ENCODE measurements at regions not wholly inside any gene's neighbourhood (a gene's known extent, or its start where the extent isn't known, plus 50 kb on each side); places are given as distances from the start of the nearest gene placed in this dataset.

DNA sequence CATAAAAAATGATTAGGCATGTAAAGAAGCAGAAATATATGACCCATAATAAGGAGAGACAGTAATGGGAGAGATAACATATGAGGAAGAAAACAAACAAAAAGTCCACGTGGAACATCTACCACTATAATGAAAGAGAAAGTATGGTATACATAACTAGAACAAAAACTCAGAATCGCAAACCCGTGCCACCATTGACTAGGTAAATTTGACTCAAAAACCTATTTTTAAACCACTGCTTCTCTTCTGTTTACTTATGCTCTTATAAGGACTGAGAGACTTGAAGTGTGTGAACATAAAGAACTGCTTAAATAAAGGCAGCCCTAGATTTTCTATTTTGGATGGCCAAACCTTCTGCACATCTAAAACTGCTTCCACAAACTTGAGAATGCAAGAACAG is 330.7 kb downstream of the CAAP1 start:
- no peaks in the 10 kb centered on the region for H4K20me1 ChIP-seq (replicated peaks in 1 of 2; ENCODE audit: control insufficient read depth in 1 of 2, insufficient read depth in 2 of 2, low read length in 2 of 2)
- no peak overlapping the region for H2AFZ ChIP-seq (ENCODE audit: low read length)
- no peak overlapping the region for H2BK120ac ChIP-seq (replicated peaks; ENCODE audit: low read depth, low read length)
- no peak overlapping the region for H2BK12ac ChIP-seq (ENCODE audit: low read depth, low read length)
- FAIRE-seq (no peak), DNase-seq (ENCODE audit: low read depth in 1 of 2, low spot score in 2 of 2) (no peak)
- no peak overlapping the region for H3K9ac ChIP-seq (replicated peaks in 1 of 4; ENCODE audit: extremely low read depth in 1 of 4, low read depth in 3 of 4, low read length in 3 of 4)
- no peak overlapping the region for H3K18ac ChIP-seq (ENCODE audit: extremely low read depth, low read length)
- CTCF ChIA-PET (ENCODE audit: partially characterized antibody), result no interaction called here
- H2BK20ac ChIP-seq (ENCODE audit: low read length), result no peak overlapping the region
- no peak overlapping the region for H3K4ac ChIP-seq (replicated peaks; ENCODE audit: insufficient read length, low read depth, low read length)
- no peak overlapping the region for H2BK15ac ChIP-seq (ENCODE audit: low read length)
- no peak overlapping the region for H2AK5ac ChIP-seq (ENCODE audit: low read depth, low read length)
- H3K56ac ChIP-seq (replicated peaks; ENCODE audit: insufficient read length, low read depth, low read length), result no peak overlapping the region
- POLR2A ChIA-PET (ENCODE audit: partially characterized antibody), result no interaction called here
- H3K27me3 ChIP-seq (replicated peaks in 1 of 4; ENCODE audit: control insufficient read depth in 3 of 4, extremely low read depth in 1 of 4, insufficient read depth in 3 of 4, low read length in 3 of 4), result no peaks in the 10 kb centered on the region
- 86% methylated on average over 3 of the region's 3 CpGs; no CpG with 5 or more reads in 1 of the 2 experiments for WGBS, 2 experiments (ENCODE audit: extremely low coverage in 1 of 2, insufficient coverage in 1 of 2, insufficient read length in 1 of 2, insufficient replicate concordance in 2 of 2, low coverage in 1 of 2, low lambda C conversion rate in 2 of 2, missing lambda C conversion rate in 1 of 2)
- H3K23ac ChIP-seq (ENCODE audit: insufficient read length), result no peak overlapping the region
- no peak overlapping the region for H3K14ac ChIP-seq (ENCODE audit: insufficient read length)
- H3K9me3 ChIP-seq (ENCODE audit: insufficient read depth in 2 of 2, low read depth in 1 of 2, low read length in 1 of 2), result no peaks in the 10 kb centered on the region
- no peak overlapping the region for H3K4me3 ChIP-seq (ENCODE audit: extremely low read depth in 1 of 4, insufficient read depth in 2 of 4, low read depth in 3 of 4, low read length in 4 of 4)
- no peaks in the 10 kb centered on the region for H3K36me3 ChIP-seq (ENCODE audit: control insufficient read depth in 2 of 4, insufficient read depth in 4 of 4, low read length in 3 of 4)
- no peak overlapping the region for H4K5ac ChIP-seq (ENCODE audit: insufficient read length, low read depth, low read length)
- H2BK5ac ChIP-seq (ENCODE audit: low read depth, low read length), result no peak overlapping the region
- H4K91ac ChIP-seq (replicated peaks; ENCODE audit: insufficient read length, low read length), result no peak overlapping the region
- H3K79me2 ChIP-seq (ENCODE audit: control insufficient read depth in 1 of 2, insufficient read depth in 2 of 2, low read length in 2 of 2), result no peaks in the 10 kb centered on the region
- H3K79me1 ChIP-seq (ENCODE audit: low read depth, low read length), result no peaks in the 10 kb centered on the region
- no peaks in the 10 kb centered on the region for H3K4me1 ChIP-seq (replicated peaks in 1 of 4; ENCODE audit: control insufficient read depth in 3 of 4, insufficient read depth in 4 of 4, low read length in 3 of 4)
- H3K4me2 ChIP-seq (ENCODE audit: insufficient read depth in 1 of 2, low read depth in 2 of 2, low read length in 2 of 2), result no peak overlapping the region
- H3K23me2 ChIP-seq (ENCODE audit: low read depth, low read length), result no peaks in the 10 kb centered on the region
- H3K27ac ChIP-seq (ENCODE audit: low read depth, low read length), result no peak overlapping the region
- H4K8ac ChIP-seq (ENCODE audit: extremely low read depth, insufficient read depth, low read length), result no peak overlapping the region
- TF ChIP-seq BCL11A (IDR thresholded peaks at IDR 0.05; ENCODE audit: low read depth in 2 of 2, low read length in 2 of 2), result no peak
- TF ChIP-seq CHD2 (IDR thresholded peaks at IDR 0.05; ENCODE audit: low read length), result no peak
- TF ChIP-seq, protein P1, sequence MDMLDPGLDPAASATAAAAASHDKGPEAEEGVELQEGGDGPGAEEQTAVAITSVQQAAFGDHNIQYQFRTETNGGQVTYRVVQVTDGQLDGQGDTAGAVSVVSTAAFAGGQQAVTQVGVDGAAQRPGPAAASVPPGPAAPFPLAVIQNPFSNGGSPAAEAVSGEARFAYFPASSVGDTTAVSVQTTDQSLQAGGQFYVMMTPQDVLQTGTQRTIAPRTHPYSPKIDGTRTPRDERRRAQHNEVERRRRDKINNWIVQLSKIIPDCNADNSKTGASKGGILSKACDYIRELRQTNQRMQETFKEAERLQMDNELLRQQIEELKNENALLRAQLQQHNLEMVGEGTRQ (IDR thresholded peaks at IDR 0.05; ENCODE audit: low read length), result no peak
- no peak for TF ChIP-seq CTCF (IDR thresholded peaks at IDR 0.05; ENCODE audit: control extremely low read depth in 1 of 3, insufficient read depth in 1 of 3, low read depth in 1 of 3, low read length in 3 of 3)
- no peak for TF ChIP-seq E2F6 (IDR thresholded peaks at IDR 0.05)
- no peak for TF ChIP-seq JUN (IDR thresholded peaks at IDR 0.05; ENCODE audit: low read depth, low read length)
- no peak for TF ChIP-seq GTF2F1 (IDR thresholded peaks at IDR 0.05; ENCODE audit: borderline replicate concordance, low read depth, low read length)
- no peak for TF ChIP-seq HDAC6 (IDR thresholded peaks at IDR 0.05; ENCODE audit: low read depth, low read length)
- TF ChIP-seq SIN3A (conservative IDR thresholded peaks at IDR 0.05 in 1 of 2, IDR thresholded peaks at IDR 0.05 in 1 of 2; ENCODE audit: low read depth in 1 of 2, low read length in 2 of 2), result no peak
- no peak for TF ChIP-seq CTBP2 (IDR thresholded peaks at IDR 0.05; ENCODE audit: borderline replicate concordance, insufficient read depth, insufficient read length, low read length)
- no peak for TF ChIP-seq SIRT6 (IDR thresholded peaks at IDR 0.05; ENCODE audit: low read length)
